WTC11 (cell line): ENCODE measurements at regions not wholly inside any gene's neighbourhood (a gene's known extent, or its start where the extent isn't known, plus 50 kb on each side); places are given as distances from the start of the nearest gene placed in this dataset.

Experiments used
- ATAC-seq: fragments of 200-7000 bp; cut with Tn5 transposase; 2 replicates; pipeline ENCODE4 v1.10.0; 2021; ENCODE audit warnings: mild to moderate bottlenecking, moderate library complexity
- CTCF ChIA-PET: fragments of 300-600 bp; sonication (Branson Sonifier 250); formaldehyde crosslinking; loops from one replicate; lab custom pipeline; 2021; ENCODE audit warnings: antibody characterized with exemption; lab: Charles Lee
- POLR2A ChIA-PET: fragments of 350-600 bp; sonication (Branson Sonifier 250); formaldehyde crosslinking; loops from one replicate; lab custom pipeline; 2021; ENCODE audit warnings: antibody characterized with exemption; lab: Charles Lee
- DNase-seq: peaks from one replicate; pipeline ENCODE4 v3.0.0; 2021; ENCODE audit warnings: low spot score
- H3K27ac Mint-ChIP-seq: 2 replicates; pipeline ENCODE4 v1.8.0; 2021; ENCODE audit warnings: mixed read lengths
- H3K27me3 Mint-ChIP-seq: 2 replicates; pipeline ENCODE4 v1.8.0; 2021; ENCODE audit warnings: low read depth, mild to moderate bottlenecking, moderate library complexity, mixed read lengths
- H3K36me3 Mint-ChIP-seq: 2 replicates; pipeline ENCODE4 v1.8.0; 2021; ENCODE audit warnings: mixed read lengths
- H3K4me1 Mint-ChIP-seq: 2 replicates; pipeline ENCODE4 v1.8.0; 2022; ENCODE audit warnings: mixed read lengths
- H3K4me3 Mint-ChIP-seq: 2 replicates; pipeline ENCODE4 v1.8.0; 2021; ENCODE audit warnings: mild to moderate bottlenecking, moderate library complexity, mixed read lengths
- H3K9me3 Mint-ChIP-seq: 2 replicates; pipeline ENCODE4 v1.8.0; 2021; ENCODE audit warnings: mixed read lengths
- ARID4B ChIP-seq: sonication (generic); formaldehyde crosslinking; IDR thresholded peaks from 2 replicates; pipeline ENCODE4 v1.8.0; 2023; ENCODE audit warnings: missing genetic modification reagents, mild to moderate bottlenecking, borderline replicate concordance
- ATF6 ChIP-seq: sonication (generic); formaldehyde crosslinking; IDR thresholded peaks from 2 replicates; pipeline ENCODE4 v1.8.1; 2023; ENCODE audit warnings: mild to moderate bottlenecking, missing genetic modification reagents
- CREB1 ChIP-seq: sonication (generic); formaldehyde crosslinking; IDR thresholded peaks from 2 replicates; pipeline ENCODE4 v1.8.0; 2023; ENCODE audit warnings: mild to moderate bottlenecking, missing genetic modification reagents
- CREM ChIP-seq: sonication (generic); formaldehyde crosslinking; IDR thresholded peaks from 2 replicates; pipeline ENCODE4 v1.8.1; 2022; ENCODE audit warnings: mild to moderate bottlenecking, missing genetic modification reagents, moderate library complexity
- E2F1 ChIP-seq: sonication (generic); formaldehyde crosslinking; IDR thresholded peaks from 2 replicates; pipeline ENCODE4 v1.8.0; 2022; ENCODE audit warnings: mild to moderate bottlenecking, missing genetic modification reagents
- ELF4 ChIP-seq: sonication (generic); formaldehyde crosslinking; IDR thresholded peaks from 2 replicates; pipeline ENCODE4 v1.8.1; 2022; ENCODE audit warnings: low read depth, mild to moderate bottlenecking, moderate library complexity, missing genetic modification reagents
- GTF2I ChIP-seq: fragments of 250-450 bp; sonication (Bioruptor Pico); conservative IDR thresholded peaks from 2 replicates; pipeline ENCODE4 v1.4.0; 2021; ENCODE audit warnings: mild to moderate bottlenecking
- JAZF1 ChIP-seq: fragments of 250-450 bp; sonication (Bioruptor Pico); IDR thresholded peaks from 2 replicates; pipeline ENCODE4 v1.9.0; 2021; ENCODE audit warnings: moderate library complexity, mild to moderate bottlenecking, inconsistent platforms
- JUN ChIP-seq: sonication (generic); formaldehyde crosslinking; IDR thresholded peaks from 2 replicates; pipeline ENCODE4 v1.8.0; 2023; ENCODE audit warnings: mild to moderate bottlenecking, missing genetic modification reagents
- NFATC4 ChIP-seq: fragments of 250-450 bp; sonication (Bioruptor Pico); IDR thresholded peaks from 2 replicates; pipeline ENCODE4 v1.9.0; 2021; ENCODE audit warnings: mild to moderate bottlenecking
- NR2C2 ChIP-seq: sonication (generic); formaldehyde crosslinking; IDR thresholded peaks from 2 replicates; pipeline ENCODE4 v1.8.0; 2022; ENCODE audit warnings: mild to moderate bottlenecking, missing genetic modification reagents
- NR3C1 ChIP-seq: sonication (generic); formaldehyde crosslinking; conservative IDR thresholded peaks from 2 replicates; pipeline ENCODE4 v1.8.1; 2023; ENCODE audit warnings: low read depth, mild to moderate bottlenecking, missing genetic modification reagents
- PREB ChIP-seq: sonication (generic); formaldehyde crosslinking; IDR thresholded peaks from 2 replicates; pipeline ENCODE4 v1.8.1; 2022; ENCODE audit warnings: mild to moderate bottlenecking, missing genetic modification reagents, moderate library complexity, borderline replicate concordance
- PRRX2 ChIP-seq: fragments of 250-450 bp; sonication (Bioruptor Pico); IDR thresholded peaks from 2 replicates; pipeline ENCODE4 v1.8.0; 2021; ENCODE audit warnings: mild to moderate bottlenecking
- SMAD4 ChIP-seq: sonication (generic); formaldehyde crosslinking; IDR thresholded peaks from 2 replicates; pipeline ENCODE4 v1.8.0; 2022; ENCODE audit warnings: mild to moderate bottlenecking, missing genetic modification reagents
- USF1 ChIP-seq: sonication (generic); formaldehyde crosslinking; IDR thresholded peaks from 2 replicates; pipeline ENCODE4 v1.8.0; 2022; ENCODE audit warnings: mild to moderate bottlenecking, missing genetic modification reagents
- ZNF121 ChIP-seq: sonication (generic); formaldehyde crosslinking; IDR thresholded peaks from 2 replicates; pipeline ENCODE4 v1.8.0; 2023; ENCODE audit warnings: missing genetic modification reagents
- ZNF138 ChIP-seq: sonication (generic); formaldehyde crosslinking; conservative IDR thresholded peaks from 2 replicates; pipeline ENCODE4 v1.8.1; 2022; ENCODE audit warnings: mild to moderate bottlenecking, moderate library complexity, missing genetic modification reagents
- ZNF232 ChIP-seq: sonication (generic); formaldehyde crosslinking; IDR thresholded peaks from 2 replicates; pipeline ENCODE4 v1.8.0; 2022; ENCODE audit warnings: mild to moderate bottlenecking, missing genetic modification reagents
- ZNF425 ChIP-seq: fragments of 250-450 bp; sonication (Bioruptor Pico); conservative IDR thresholded peaks from 2 replicates; pipeline ENCODE4 v1.9.0; 2021; ENCODE audit warnings: mild to moderate bottlenecking
- ZSCAN18 ChIP-seq: fragments of 250-450 bp; sonication (Bioruptor Pico); IDR thresholded peaks from 2 replicates; pipeline ENCODE4 v2.1.2; 2022; ENCODE audit warnings: mild to moderate bottlenecking, moderate library complexity

GRCh38 chr15:26033493-26033892, 170.4 kb upstream of the ATP10A start:
- Mint-ChIP-seq H3K4me1 (peaks cover 10% of the 10 kb centered on the region), H3K27me3 (no peaks in the 10 kb centered on the region), H3K27ac (no peak overlapping the region), H3K4me3 (no peak overlapping the region), H3K9me3 (no peaks in the 10 kb centered on the region), H3K36me3 (no peaks in the 10 kb centered on the region)
- ChIA-PET POLR2A (no interaction called here), CTCF (no interaction called here)
- TF ChIP-seq JUN (CRISPR knock-in tag) (no peak), GTF2I (CRISPR knock-in tag) (no peak), ZNF121 (CRISPR knock-in tag) (no peak), SMAD4 (CRISPR knock-in tag) (no peak), ZNF232 (CRISPR knock-in tag) (no peak), PRRX2 (CRISPR knock-in tag) (no peak), ARID4B (CRISPR knock-in tag) (no peak), ZNF425 (no peak), ZSCAN18 (CRISPR knock-in tag) (no peak), JAZF1 (CRISPR knock-in tag) (no peak), PREB (no peak), ZNF138 (CRISPR knock-in tag) (no peak), CREB1 (CRISPR knock-in tag) (no peak), E2F1 (CRISPR knock-in tag) (no peak), CREM (CRISPR knock-in tag) (no peak)
- ATAC-seq (no peak), DNase-seq (no peak)

GRCh38 chr15:26032162-26032846, 169.2 kb upstream of the ATP10A start:
- H3K9me3 Mint-ChIP-seq: no peaks in the 10 kb centered on the region
- DNase-seq (no peak), ATAC-seq (no peak)
- H3K4me1 Mint-ChIP-seq: peaks cover 13% of the 10 kb centered on the region
- POLR2A ChIA-PET: no interaction called here
- no peak overlapping the region for H3K27ac Mint-ChIP-seq
- no peaks in the 10 kb centered on the region for H3K36me3 Mint-ChIP-seq
- CTCF ChIA-PET: no interaction called here
- no peaks in the 10 kb centered on the region for H3K27me3 Mint-ChIP-seq
- no peak overlapping the region for H3K4me3 Mint-ChIP-seq
- TF ChIP-seq JAZF1 (CRISPR knock-in tag) (no peak), ZNF232 (CRISPR knock-in tag) (no peak), NR2C2 (no peak), NFATC4 (CRISPR knock-in tag) (no peak), USF1 (CRISPR knock-in tag) (no peak), CREB1 (CRISPR knock-in tag) (no peak), NR3C1 (CRISPR knock-in tag) (no peak), ATF6 (CRISPR knock-in tag) (no peak), ELF4 (CRISPR knock-in tag) (no peak), CREM (CRISPR knock-in tag) (no peak)
